ENCODE measurements at regions not wholly inside any gene's neighbourhood (a gene's known extent, or its start where the extent isn't known, plus 50 kb on each side); places are given as distances from the start of the nearest gene placed in this dataset.

DNA sequence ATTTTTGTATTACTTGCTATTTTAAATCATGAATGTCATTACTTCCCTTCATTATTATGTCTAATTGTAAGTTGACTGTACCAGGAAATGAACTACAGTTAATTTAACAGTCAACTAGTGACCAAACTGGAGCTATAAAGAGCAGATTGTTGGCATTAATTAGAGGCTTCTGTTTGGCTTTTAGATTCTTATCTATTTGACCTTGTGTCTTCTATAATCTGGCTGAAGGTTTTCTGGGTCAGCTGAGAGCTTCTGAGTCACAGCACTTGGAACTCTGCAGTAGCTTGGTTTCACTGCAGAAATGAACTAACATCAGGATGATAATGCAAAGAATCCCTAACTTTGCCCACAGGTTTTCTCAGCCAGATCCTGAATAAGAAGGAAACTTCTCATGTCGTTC lies 169.2 kb upstream of the LEF1 start:
- TF ChIP-seq, protein P1, sequence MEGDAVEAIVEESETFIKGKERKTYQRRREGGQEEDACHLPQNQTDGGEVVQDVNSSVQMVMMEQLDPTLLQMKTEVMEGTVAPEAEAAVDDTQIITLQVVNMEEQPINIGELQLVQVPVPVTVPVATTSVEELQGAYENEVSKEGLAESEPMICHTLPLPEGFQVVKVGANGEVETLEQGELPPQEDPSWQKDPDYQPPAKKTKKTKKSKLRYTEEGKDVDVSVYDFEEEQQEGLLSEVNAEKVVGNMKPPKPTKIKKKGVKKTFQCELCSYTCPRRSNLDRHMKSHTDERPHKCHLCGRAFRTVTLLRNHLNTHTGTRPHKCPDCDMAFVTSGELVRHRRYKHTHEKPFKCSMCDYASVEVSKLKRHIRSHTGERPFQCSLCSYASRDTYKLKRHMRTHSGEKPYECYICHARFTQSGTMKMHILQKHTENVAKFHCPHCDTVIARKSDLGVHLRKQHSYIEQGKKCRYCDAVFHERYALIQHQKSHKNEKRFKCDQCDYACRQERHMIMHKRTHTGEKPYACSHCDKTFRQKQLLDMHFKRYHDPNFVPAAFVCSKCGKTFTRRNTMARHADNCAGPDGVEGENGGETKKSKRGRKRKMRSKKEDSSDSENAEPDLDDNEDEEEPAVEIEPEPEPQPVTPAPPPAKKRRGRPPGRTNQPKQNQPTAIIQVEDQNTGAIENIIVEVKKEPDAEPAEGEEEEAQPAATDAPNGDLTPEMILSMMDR (IDR thresholded peaks at IDR 0.05) = no peak
- no peak for TF ChIP-seq EP300 (IDR thresholded peaks at IDR 0.05)
- TF ChIP-seq POLR2A (IDR thresholded peaks at IDR 0.05; ENCODE audit: low read depth) = no peak

Measured in esophagus muscularis mucosa (tissue), 4 donors.